Osteocyte (in vitro differentiated cells): ENCODE measurements at regions not wholly inside any gene's neighbourhood (a gene's known extent, or its start where the extent isn't known, plus 50 kb on each side); places are given as distances from the start of the nearest gene placed in this dataset.

ENCODE experiments used
- DNase-seq: peaks from one replicate; pipeline ENCODE4 v3.0.0; 2021; ENCODE audit warnings: mixed read lengths; ENCODE audit not compliant: unreplicated experiment; ENCODE audit errors: extremely low spot score
- H3K27ac Mint-ChIP-seq: one replicate; pipeline ENCODE4 v1.8.0; 2021; ENCODE audit warnings: mild to moderate bottlenecking, mixed read lengths; ENCODE audit not compliant: unreplicated experiment
- H3K27me3 Mint-ChIP-seq: one replicate; pipeline ENCODE4 v1.8.0; 2021; ENCODE audit warnings: mixed read lengths; ENCODE audit not compliant: unreplicated experiment
- H3K36me3 Mint-ChIP-seq: one replicate; pipeline ENCODE4 v1.8.0; 2021; ENCODE audit warnings: mixed read lengths; ENCODE audit not compliant: unreplicated experiment
- H3K4me1 Mint-ChIP-seq: one replicate; pipeline ENCODE4 v1.8.0; 2021; ENCODE audit warnings: mixed read lengths; ENCODE audit not compliant: unreplicated experiment
- H3K4me3 Mint-ChIP-seq: one replicate; pipeline ENCODE4 v1.8.0; 2021; ENCODE audit warnings: mild to moderate bottlenecking, moderate library complexity, mixed read lengths; ENCODE audit not compliant: unreplicated experiment
- H3K9me3 Mint-ChIP-seq: one replicate; pipeline ENCODE4 v1.8.0; 2021; ENCODE audit warnings: mixed read lengths; ENCODE audit not compliant: unreplicated experiment
- CTCF ChIP-seq: fragments of 200-600 bp; sonication (generic); IDR thresholded peaks from 2 replicates; pipeline ENCODE4 v1.5.0; 2021; ENCODE audit warnings: antibody characterized with exemption, mild to moderate bottlenecking, moderate library complexity

GRCh38 chr1:30036666-30037065 lies 686.7 kb downstream of the MATN1 start:
- no peaks in the 10 kb centered on the region for H3K9me3 Mint-ChIP-seq
- H3K4me3 Mint-ChIP-seq, result no peak overlapping the region
- peaks cover 5% of the 10 kb centered on the region for H3K4me1 Mint-ChIP-seq
- H3K27ac Mint-ChIP-seq, result no peak overlapping the region
- no peak for DNase-seq
- no peak for TF ChIP-seq CTCF
- H3K36me3 Mint-ChIP-seq, result no peaks in the 10 kb centered on the region
- peaks cover 3% of the 10 kb centered on the region for H3K27me3 Mint-ChIP-seq

GRCh38 chr1:30036229-30036547 lies 687.2 kb downstream of the MATN1 start:
- H3K9me3 Mint-ChIP-seq, result no peaks in the 10 kb centered on the region
- peaks cover 3% of the 10 kb centered on the region for H3K27me3 Mint-ChIP-seq

GRCh38 chr1:30035522-30036228 lies 687.7 kb downstream of the MATN1 start:
- Mint-ChIP-seq H3K36me3 (no peaks in the 10 kb centered on the region), H3K4me1 (peaks cover 5% of the 10 kb centered on the region), H3K9me3 (no peaks in the 10 kb centered on the region), H3K4me3 (no peak overlapping the region), H3K27me3 (peaks cover 3% of the 10 kb centered on the region), H3K27ac (no peak overlapping the region)
- no peak for DNase-seq
- TF ChIP-seq CTCF, result no peak

More at GRCh38 chr1:30036229-30036547, 687.2 kb downstream of the MATN1 start:
- Mint-ChIP-seq H3K36me3 (no peaks in the 10 kb centered on the region), H3K4me1 (peaks cover 5% of the 10 kb centered on the region), H3K4me3 (no peak overlapping the region), H3K27ac (no peak overlapping the region)
- TF ChIP-seq CTCF, result no peak
- DNase-seq, result peak; percentile 48

- peaks cover 5% of the 10 kb centered on the region for H3K4me1 Mint-ChIP-seq
- no peaks in the 10 kb centered on the region for H3K9me3 Mint-ChIP-seq
- no peak overlapping the region for H3K4me3 Mint-ChIP-seq
- H3K27ac Mint-ChIP-seq, result no peak overlapping the region
- peaks cover 3% of the 10 kb centered on the region for H3K27me3 Mint-ChIP-seq
- H3K36me3 Mint-ChIP-seq, result no peaks in the 10 kb centered on the region
- TF ChIP-seq CTCF, result no peak
- peak; percentile 84 for DNase-seq
These were observed 688.5 kb downstream of the MATN1 start for GRCh38 chr1:30034627-30035521.

GRCh38 chr1:30034105-30034626 lies 689.2 kb downstream of the MATN1 start:
- no peak for DNase-seq
- no peak for TF ChIP-seq CTCF
- H3K4me1 Mint-ChIP-seq, result peaks cover 5% of the 10 kb centered on the region
- H3K27me3 Mint-ChIP-seq, result peaks cover 6% of the 10 kb centered on the region
- no peaks in the 10 kb centered on the region for H3K9me3 Mint-ChIP-seq
- no peak overlapping the region for H3K27ac Mint-ChIP-seq
- H3K4me3 Mint-ChIP-seq, result no peak overlapping the region
- H3K36me3 Mint-ChIP-seq, result no peaks in the 10 kb centered on the region
